Fibroblast of lung (primary cell): ENCODE measurements at regions not wholly inside any gene's neighbourhood (a gene's known extent, or its start where the extent isn't known, plus 50 kb on each side); places are given as distances from the start of the nearest gene placed in this dataset.

Experiments used
- EZH2 ChIP-seq: IDR thresholded peaks from 2 replicates; pipeline ENCODE4 v1.5.1; 2012; ENCODE audit warnings: low read length, control low read depth, mild to moderate bottlenecking; ENCODE audit errors: missing control alignments
- TF ChIP-seq, protein P1 (sequence below), 2 donors: IDR thresholded peaks in 1 of 2; conservative IDR thresholded peaks in 1 of 2; 1 replicate in 1 of 2; 2 replicates in 1 of 2; pipeline ENCODE4 v1.5.1; 2011 to 2012; ENCODE audit warnings: low read length in 2 of 2, control low read depth in 1 of 2, inconsistent platforms in 1 of 2, low read depth in 1 of 2, mild to moderate bottlenecking in 1 of 2

DNA sequence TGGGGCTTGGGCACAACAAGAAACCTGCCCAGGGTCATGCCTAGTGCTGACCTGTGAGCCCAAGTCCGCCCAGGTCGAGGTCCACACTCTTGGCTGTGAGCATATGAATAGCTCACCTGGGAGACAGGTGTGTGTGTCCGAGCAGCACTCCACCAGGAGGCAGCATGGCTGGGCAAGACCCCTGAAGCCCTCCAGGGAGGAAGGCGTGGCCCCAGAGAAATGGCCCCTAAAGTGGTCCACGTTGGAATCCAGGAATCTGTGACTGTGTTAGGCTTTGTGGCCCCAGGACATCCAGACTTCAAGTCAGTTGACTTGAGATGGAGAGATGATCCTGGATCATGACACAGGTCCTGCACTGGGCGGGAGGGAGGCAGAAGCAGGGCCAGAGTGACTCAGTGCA, 138.8 kb downstream of the CPZ start:
- TF ChIP-seq, protein P1, sequence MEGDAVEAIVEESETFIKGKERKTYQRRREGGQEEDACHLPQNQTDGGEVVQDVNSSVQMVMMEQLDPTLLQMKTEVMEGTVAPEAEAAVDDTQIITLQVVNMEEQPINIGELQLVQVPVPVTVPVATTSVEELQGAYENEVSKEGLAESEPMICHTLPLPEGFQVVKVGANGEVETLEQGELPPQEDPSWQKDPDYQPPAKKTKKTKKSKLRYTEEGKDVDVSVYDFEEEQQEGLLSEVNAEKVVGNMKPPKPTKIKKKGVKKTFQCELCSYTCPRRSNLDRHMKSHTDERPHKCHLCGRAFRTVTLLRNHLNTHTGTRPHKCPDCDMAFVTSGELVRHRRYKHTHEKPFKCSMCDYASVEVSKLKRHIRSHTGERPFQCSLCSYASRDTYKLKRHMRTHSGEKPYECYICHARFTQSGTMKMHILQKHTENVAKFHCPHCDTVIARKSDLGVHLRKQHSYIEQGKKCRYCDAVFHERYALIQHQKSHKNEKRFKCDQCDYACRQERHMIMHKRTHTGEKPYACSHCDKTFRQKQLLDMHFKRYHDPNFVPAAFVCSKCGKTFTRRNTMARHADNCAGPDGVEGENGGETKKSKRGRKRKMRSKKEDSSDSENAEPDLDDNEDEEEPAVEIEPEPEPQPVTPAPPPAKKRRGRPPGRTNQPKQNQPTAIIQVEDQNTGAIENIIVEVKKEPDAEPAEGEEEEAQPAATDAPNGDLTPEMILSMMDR (conservative IDR thresholded peaks at IDR 0.05 in 1 of 2, IDR thresholded peaks at IDR 0.05 in 1 of 2; ENCODE audit: low read depth in 1 of 2, low read length in 2 of 2): no peak
- TF ChIP-seq EZH2: no peak
